GM19467 (cell line): ENCODE measurements at regions not wholly inside any gene's neighbourhood (a gene's known extent, or its start where the extent isn't known, plus 50 kb on each side); places are given as distances from the start of the nearest gene placed in this dataset.

Experiments used
- ATAC-seq: cut with Tn5 transposase; IDR thresholded peaks from one replicate; pipeline ENCODE4 v1.9.1; 2021; ENCODE audit warnings: mild to moderate bottlenecking, moderate library complexity; ENCODE audit not compliant: unreplicated experiment

GRCh38 chr1:117678246-117678977 is 72.6 kb downstream of the TENT5C start:
- ATAC-seq, result no peak

GRCh38 chr1:117679299-117679698 is 73.5 kb downstream of the TENT5C start:
- ATAC-seq, result no peak

GRCh38 chr1:117679868-117680267 is 74.0 kb downstream of the TENT5C start:
- no peak for ATAC-seq

GRCh38 chr1:117680316-117681002 is 74.6 kb downstream of the TENT5C start:
- ATAC-seq, result no peak

GRCh38 chr1:117681093-117681900 is 75.4 kb downstream of the TENT5C start:
- ATAC-seq, result no peak

- no peak for ATAC-seq
Observed at GRCh38 chr1:117681901-117682250, 76.0 kb downstream of the TENT5C start.

- ATAC-seq, result no peak
Observed at GRCh38 chr1:117682372-117682771, 76.5 kb downstream of the TENT5C start.

- ATAC-seq, result no peak
Observed at GRCh38 chr1:117683571-117684285, 77.9 kb downstream of the TENT5C start.

- ATAC-seq, result no peak
Observed at GRCh38 chr1:117685936-117686806, 80.3 kb downstream of the TENT5C start.

- ATAC-seq, result no peak
Observed at GRCh38 chr1:117686907-117687306, 81.1 kb downstream of the TENT5C start.

GRCh38 chr1:117689997-117690625 is 84.3 kb downstream of the TENT5C start:
- ATAC-seq, result no peak

- no peak for ATAC-seq
Observed at GRCh38 chr1:117691942-117692341, 86.1 kb downstream of the TENT5C start.

- ATAC-seq, result no peak
Observed at GRCh38 chr1:117694543-117694942, 88.7 kb downstream of the TENT5C start.

GRCh38 chr1:117695796-117696490 is 90.1 kb downstream of the TENT5C start:
- no peak for ATAC-seq

GRCh38 chr1:117696561-117696960 is 90.7 kb downstream of the TENT5C start:
- ATAC-seq, result no peak

- no peak for ATAC-seq
Observed at GRCh38 chr1:117697220-117697781, 91.5 kb downstream of the TENT5C start.

- no peak for ATAC-seq
Observed at GRCh38 chr1:117698398-117699160, 92.7 kb downstream of the TENT5C start.

GRCh38 chr1:117699953-117700352 is 94.1 kb downstream of the TENT5C start:
- no peak for ATAC-seq
